ENCODE measurements at regions not wholly inside any gene's neighbourhood (a gene's known extent, or its start where the extent isn't known, plus 50 kb on each side); places are given as distances from the start of the nearest gene placed in this dataset.

DNA sequence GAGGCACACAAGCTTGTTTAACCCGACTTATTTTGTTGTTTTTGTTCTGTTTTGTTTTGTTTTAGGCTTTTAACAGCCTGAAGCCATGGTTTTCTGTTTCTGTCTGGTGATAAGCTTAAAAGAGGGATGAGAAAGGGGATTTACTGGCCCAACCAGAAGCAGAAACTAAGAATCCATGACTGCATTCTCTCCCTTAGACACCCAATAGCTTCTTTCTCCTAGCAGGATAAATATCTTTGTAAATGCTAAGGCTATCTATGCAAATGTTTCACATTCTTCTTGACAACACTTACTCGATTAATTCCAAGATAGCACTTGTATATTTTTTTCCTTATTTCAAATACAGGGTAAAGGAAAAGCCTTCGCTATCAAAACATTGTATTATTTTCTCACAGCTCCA is 53.7 kb upstream of the SMAD1 start:
- H3K4me3 ChIP-seq (ENCODE audit: low read depth, low read length): no peak overlapping the region
- no peak for DNase-seq (ENCODE audit: low read depth)
- TF ChIP-seq, protein P1, sequence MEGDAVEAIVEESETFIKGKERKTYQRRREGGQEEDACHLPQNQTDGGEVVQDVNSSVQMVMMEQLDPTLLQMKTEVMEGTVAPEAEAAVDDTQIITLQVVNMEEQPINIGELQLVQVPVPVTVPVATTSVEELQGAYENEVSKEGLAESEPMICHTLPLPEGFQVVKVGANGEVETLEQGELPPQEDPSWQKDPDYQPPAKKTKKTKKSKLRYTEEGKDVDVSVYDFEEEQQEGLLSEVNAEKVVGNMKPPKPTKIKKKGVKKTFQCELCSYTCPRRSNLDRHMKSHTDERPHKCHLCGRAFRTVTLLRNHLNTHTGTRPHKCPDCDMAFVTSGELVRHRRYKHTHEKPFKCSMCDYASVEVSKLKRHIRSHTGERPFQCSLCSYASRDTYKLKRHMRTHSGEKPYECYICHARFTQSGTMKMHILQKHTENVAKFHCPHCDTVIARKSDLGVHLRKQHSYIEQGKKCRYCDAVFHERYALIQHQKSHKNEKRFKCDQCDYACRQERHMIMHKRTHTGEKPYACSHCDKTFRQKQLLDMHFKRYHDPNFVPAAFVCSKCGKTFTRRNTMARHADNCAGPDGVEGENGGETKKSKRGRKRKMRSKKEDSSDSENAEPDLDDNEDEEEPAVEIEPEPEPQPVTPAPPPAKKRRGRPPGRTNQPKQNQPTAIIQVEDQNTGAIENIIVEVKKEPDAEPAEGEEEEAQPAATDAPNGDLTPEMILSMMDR (conservative IDR thresholded peaks at IDR 0.05; ENCODE audit: low read depth, low read length): no peak

GRCh38 chr4:145427221-145427620 is 54.4 kb upstream of the SMAD1 start:
- H3K4me3 ChIP-seq (ENCODE audit: low read depth, low read length): no peak overlapping the region
- no peak for DNase-seq (ENCODE audit: low read depth)
- TF ChIP-seq, protein P1 (conservative IDR thresholded peaks at IDR 0.05; ENCODE audit: low read depth, low read length): no peak

DNA sequence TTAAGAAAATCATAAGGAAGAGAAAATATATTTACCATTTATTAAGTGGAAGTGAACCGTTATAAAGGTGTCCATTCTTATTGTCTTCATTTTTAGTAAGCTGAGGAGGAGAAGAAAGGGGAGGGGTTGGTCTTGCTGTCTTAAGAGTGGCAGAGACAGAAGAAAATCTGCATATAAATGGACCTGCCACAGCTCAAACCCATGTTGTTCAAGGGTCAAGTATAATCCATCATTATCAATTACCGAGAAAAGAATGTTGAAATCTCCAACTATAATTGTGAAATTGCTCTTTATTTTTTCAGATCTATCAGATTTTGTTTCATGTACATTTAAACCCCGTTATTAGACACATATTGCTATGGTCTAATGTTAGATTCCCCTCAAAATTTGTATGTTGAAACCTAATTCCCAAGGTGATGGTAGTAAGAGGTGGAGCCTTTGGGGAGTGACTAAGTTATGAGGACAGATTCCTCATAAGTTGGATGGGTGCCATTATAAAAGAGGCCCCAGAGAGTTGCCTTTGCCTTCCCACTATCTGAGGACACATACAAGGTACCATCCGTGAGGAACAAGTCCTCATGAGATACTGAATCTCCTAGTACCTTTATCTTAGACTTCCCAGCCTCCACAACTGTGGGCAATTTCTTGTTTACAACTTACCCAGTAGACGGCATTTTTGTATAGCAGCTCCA is 58.5 kb upstream of the SMAD1 start:
- H3K4me3 ChIP-seq (ENCODE audit: low read depth, low read length): no peak overlapping the region
- TF ChIP-seq, protein P1 (conservative IDR thresholded peaks at IDR 0.05; ENCODE audit: low read depth, low read length): no peak
- no peak for DNase-seq (ENCODE audit: low read depth)

DNA sequence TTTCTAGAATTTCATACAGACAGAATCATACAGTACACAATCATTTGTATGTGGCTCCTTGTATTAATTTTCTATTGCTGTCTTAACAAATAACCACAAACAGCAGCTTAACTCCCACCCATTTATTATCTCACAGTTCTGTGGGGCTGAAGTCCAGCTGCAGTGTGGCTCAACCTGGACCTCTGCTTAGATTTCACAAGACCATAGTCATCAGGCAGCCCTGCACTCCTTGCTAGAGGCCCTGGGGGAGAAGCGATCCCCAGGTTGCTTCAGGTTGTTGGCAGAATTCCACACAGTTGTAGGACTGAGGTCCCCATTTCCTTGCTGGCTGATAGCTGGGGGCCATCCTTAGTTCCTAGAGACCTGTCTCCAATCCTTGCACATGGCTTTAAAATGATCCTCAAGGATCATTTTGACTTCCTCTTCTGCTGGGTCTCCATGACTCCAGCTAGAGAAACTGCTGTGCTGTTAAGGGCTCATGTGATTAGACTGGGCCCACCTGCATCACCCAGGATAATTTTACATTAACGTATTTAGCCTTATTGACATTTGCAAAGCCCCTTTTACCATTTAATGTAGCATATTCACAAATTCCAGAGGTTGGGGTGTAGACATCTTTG is 60.9 kb upstream of the SMAD1 start:
- DNase-seq (ENCODE audit: low read depth): peak; percentile 7
- TF ChIP-seq, protein P1 (conservative IDR thresholded peaks at IDR 0.05; ENCODE audit: low read depth, low read length): no peak
- H3K4me3 ChIP-seq (ENCODE audit: low read depth, low read length): no peak overlapping the region

GRCh38 chr4:145418739-145419138 is 62.9 kb upstream of the SMAD1 start:
- TF ChIP-seq, protein P1 (conservative IDR thresholded peaks at IDR 0.05; ENCODE audit: low read depth, low read length): no peak
- no peak for DNase-seq (ENCODE audit: low read depth)

GRCh38 chr4:145417348-145418130 is 64.1 kb upstream of the SMAD1 start:
- DNase-seq (ENCODE audit: low read depth): no peak
- TF ChIP-seq, protein P1 (conservative IDR thresholded peaks at IDR 0.05; ENCODE audit: low read depth, low read length): no peak

More at GRCh38 chr4:145418739-145419138, 62.9 kb upstream of the SMAD1 start:
- H3K4me3 ChIP-seq (ENCODE audit: low read depth, low read length): no peak overlapping the region

More at GRCh38 chr4:145417348-145418130, 64.1 kb upstream of the SMAD1 start:
- no peak overlapping the region for H3K4me3 ChIP-seq (ENCODE audit: low read depth, low read length)

Measured in choroid plexus epithelial cell (primary cell).